HG02852 (cell line): ENCODE measurements at regions not wholly inside any gene's neighbourhood (a gene's known extent, or its start where the extent isn't known, plus 50 kb on each side); places are given as distances from the start of the nearest gene placed in this dataset.

Experiments
- ATAC-seq: cut with Tn5 transposase; IDR thresholded peaks from one replicate; pipeline ENCODE4 v1.9.1; 2021; ENCODE audit warnings: mild to moderate bottlenecking, moderate library complexity; ENCODE audit not compliant: unreplicated experiment

GRCh38 chr7:20026762-20027161, 190.4 kb downstream of the MACC1 start:
- ATAC-seq, result no peak

GRCh38 chr7:20021831-20022230, 195.4 kb downstream of the MACC1 start:
- peak; percentile 62 for ATAC-seq

GRCh38 chr7:20021066-20021465, 196.1 kb downstream of the MACC1 start:
- ATAC-seq, result no peak

GRCh38 chr7:20019757-20020432, 197.3 kb downstream of the MACC1 start:
- peak; percentile 83 for ATAC-seq

- ATAC-seq, result no peak
Observed at GRCh38 chr7:20016669-20017068, 200.5 kb downstream of the MACC1 start.

- ATAC-seq, result no peak
Observed at GRCh38 chr7:20013536-20013935, 203.6 kb downstream of the MACC1 start.

- no peak for ATAC-seq
Observed at GRCh38 chr7:20012100-20012499, 205.1 kb downstream of the MACC1 start.

GRCh38 chr7:20010877-20011276, 206.3 kb downstream of the MACC1 start:
- no peak for ATAC-seq

GRCh38 chr7:20007510-20007909, 209.7 kb downstream of the MACC1 start:
- no peak for ATAC-seq

- no peak for ATAC-seq
Observed at GRCh38 chr7:20005081-20005480, 212.1 kb downstream of the MACC1 start.

GRCh38 chr7:19999681-20000080, 217.5 kb downstream of the MACC1 start:
- ATAC-seq, result no peak

GRCh38 chr7:19991936-19992335, 218.5 kb upstream of the TMEM196 start:
- ATAC-seq, result no peak

GRCh38 chr7:19989906-19990305, 216.5 kb upstream of the TMEM196 start:
- no peak for ATAC-seq

- no peak for ATAC-seq
Observed at GRCh38 chr7:19988860-19989259, 215.4 kb upstream of the TMEM196 start.

GRCh38 chr7:19984231-19984632, 210.8 kb upstream of the TMEM196 start:
- no peak for ATAC-seq

GRCh38 chr7:19982841-19983835, 209.7 kb upstream of the TMEM196 start:
- no peak for ATAC-seq

- ATAC-seq, result no peak
Observed at GRCh38 chr7:19973581-19973980, 200.2 kb upstream of the TMEM196 start.

- no peak for ATAC-seq
Observed at GRCh38 chr7:19972876-19973275, 199.5 kb upstream of the TMEM196 start.

- ATAC-seq, result no peak
Observed at GRCh38 chr7:19971956-19972355, 198.5 kb upstream of the TMEM196 start.

GRCh38 chr7:19970514-19970913, 197.1 kb upstream of the TMEM196 start:
- ATAC-seq, result no peak

- ATAC-seq, result no peak
Observed at GRCh38 chr7:19969859-19970493, 196.6 kb upstream of the TMEM196 start.

- ATAC-seq, result no peak
Observed at GRCh38 chr7:19964246-19964645, 190.8 kb upstream of the TMEM196 start.
